Esophagus squamous epithelium (tissue), 5 donors: ENCODE measurements at regions not wholly inside any gene's neighbourhood (a gene's known extent, or its start where the extent isn't known, plus 50 kb on each side); places are given as distances from the start of the nearest gene placed in this dataset.

ENCODE experiments used
- DNase-seq: peaks from one replicate; lab custom pipeline; 2025; lab: John Stamatoyannopoulos, UW
- H3K27ac ChIP-seq, 4 donors: fragments of 200-600 bp; sonication (generic); one replicate each; pipeline ENCODE4 v1.5.1; 2016 to 2019; ENCODE audit warnings: mild to moderate bottlenecking in 1 of 4
- H3K27me3 ChIP-seq, 4 donors: fragments of 200-600 bp; sonication (generic); 1 replicate in 3 of 4; 2 replicates in 1 of 4; pipeline versions ENCODE4 v1.5.1 to v1.6.0; 2017 to 2021; ENCODE audit warnings: antibody characterized with exemption in 1 of 4
- H3K36me3 ChIP-seq, 3 donors: fragments of 200-600 bp; sonication (generic); one replicate each; pipeline ENCODE4 v1.5.1; 2016 to 2019
- H3K4me1 ChIP-seq, 3 donors: fragments of 200-600 bp; sonication (generic); one replicate each; pipeline ENCODE4 v1.5.1; 2017 to 2019
- H3K4me3 ChIP-seq, 4 donors: fragments of 200-600 bp; sonication (generic); 1 replicate in 3 of 4; 2 replicates in 1 of 4; pipeline ENCODE4 v1.5.1; 2016 to 2019; ENCODE audit warnings: mild to moderate bottlenecking in 2 of 4, moderate library complexity in 1 of 4
- H3K9me3 ChIP-seq, 3 donors: fragments of 200-600 bp; sonication (generic); one replicate each; pipeline ENCODE4 v1.5.1; 2016 to 2019
- CTCF ChIP-seq, 6 experiments: fragments of 450-650 bp in 4 of 6; fragments of 200-600 bp in 2 of 6; sonication (generic) in 2 of 6; IDR thresholded peaks; one replicate each; pipeline ENCODE4 v1.5.1; 2016 to 2019; ENCODE audit warnings: antibody characterized with exemption in 6 of 6, mild to moderate bottlenecking in 4 of 6, moderate library complexity in 4 of 6
- POLR2A ChIP-seq, 4 donors: fragments of 450-650 bp; IDR thresholded peaks; one replicate each; pipeline ENCODE4 v1.6.1; 2017; ENCODE audit warnings: antibody characterized with exemption in 4 of 4, mild to moderate bottlenecking in 4 of 4, moderate library complexity in 3 of 4
- WGBS, 2 donors: methylation state at CpG; one replicate each; pipeline ENCODE4 v1.1.5; 2018; 5-methylcytosine and 5-hydroxymethylcytosine counted together
- intact Hi-C: fragments of 100-400 bp; cut with DNase I; formaldehyde crosslinking; loops from one replicate; pipeline ENCODE4 v1.15.0; 2022
- donor health status: DM: yes; HTN: yes; CAD: no.

GRCh38 chr18:77548790-77549420 is 299.3 kb downstream of the GALR1 start:
- 52 to 60% methylated on average over 6 to 8 of the region's 8 CpGs for WGBS, 2 donors
- no peak overlapping the region for H3K27ac ChIP-seq
- intact Hi-C loops, result no loop called here
- no peak for DNase-seq
- H3K27me3 ChIP-seq, result no peaks in the 10 kb centered on the region
- H3K9me3 ChIP-seq, result no peaks in the 10 kb centered on the region
- TF ChIP-seq POLR2A (IDR thresholded peaks at IDR 0.05) (no peak), CTCF (IDR thresholded peaks at IDR 0.05) (no peak)
- no peak overlapping the region for H3K4me3 ChIP-seq
- no peaks in the 10 kb centered on the region for H3K36me3 ChIP-seq
- H3K4me1 ChIP-seq, result no peaks in the 10 kb centered on the region

GRCh38 chr18:77550625-77551024 is 301.0 kb downstream of the GALR1 start:
- Histone ChIP-seq H3K4me3 (no peak overlapping the region), H3K27me3 (no peaks in the 10 kb centered on the region), H3K4me1 (no peaks in the 10 kb centered on the region), H3K9me3 (no peaks in the 10 kb centered on the region), H3K27ac (no peak overlapping the region), H3K36me3 (no peaks in the 10 kb centered on the region)
- DNase-seq, result no peak
- WGBS, 2 donors, result 70 to 73% methylated on average over 4 to 5 of the region's 5 CpGs
- intact Hi-C loops, result no loop called here
- TF ChIP-seq POLR2A (IDR thresholded peaks at IDR 0.05) (no peak), CTCF (IDR thresholded peaks at IDR 0.05) (no peak)

- TF ChIP-seq CTCF (IDR thresholded peaks at IDR 0.05) (no peak), POLR2A (IDR thresholded peaks at IDR 0.05) (no peak)
- no peak for DNase-seq
- Histone ChIP-seq H3K4me1 (no peaks in the 10 kb centered on the region), H3K36me3 (no peaks in the 10 kb centered on the region), H3K27me3 (no peaks in the 10 kb centered on the region), H3K27ac (no peak overlapping the region), H3K9me3 (no peaks in the 10 kb centered on the region), H3K4me3 (no peak overlapping the region)
- intact Hi-C loops, result no loop called here
- 71 to 80% methylated on average over 3 of the region's 3 CpGs for WGBS, 2 donors
Observed at GRCh38 chr18:77551055-77551454, 301.4 kb downstream of the GALR1 start.

- H3K27ac ChIP-seq, result no peak overlapping the region
- H3K27me3 ChIP-seq, result no peaks in the 10 kb centered on the region
- no peak for DNase-seq
- H3K4me3 ChIP-seq, result no peak overlapping the region
- WGBS, 2 donors, result 66 to 72% methylated on average over 3 of the region's 3 CpGs
- intact Hi-C loops, result no loop called here
- H3K9me3 ChIP-seq, result no peaks in the 10 kb centered on the region
- no peaks in the 10 kb centered on the region for H3K4me1 ChIP-seq
- H3K36me3 ChIP-seq, result no peaks in the 10 kb centered on the region
- TF ChIP-seq CTCF (IDR thresholded peaks at IDR 0.05) (no peak), POLR2A (IDR thresholded peaks at IDR 0.05) (no peak)
Observed at GRCh38 chr18:77552945-77553344, 303.3 kb downstream of the GALR1 start.

GRCh38 chr18:77554061-77554460 is 304.4 kb downstream of the GALR1 start:
- Histone ChIP-seq H3K9me3 (no peaks in the 10 kb centered on the region), H3K4me1 (no peaks in the 10 kb centered on the region), H3K27ac (no peak overlapping the region), H3K27me3 (no peaks in the 10 kb centered on the region), H3K36me3 (no peaks in the 10 kb centered on the region), H3K4me3 (no peak overlapping the region)
- no peak for DNase-seq
- WGBS, 2 donors, result 59 to 84% methylated on average over 5 of the region's 5 CpGs
- TF ChIP-seq POLR2A (IDR thresholded peaks at IDR 0.05), result no peak
- no peak for TF ChIP-seq CTCF (IDR thresholded peaks at IDR 0.05)
- intact Hi-C loops, result no loop called here
